ENCODE measurements at regions not wholly inside any gene's neighbourhood (a gene's known extent, or its start where the extent isn't known, plus 50 kb on each side); places are given as distances from the start of the nearest gene placed in this dataset.

DNA sequence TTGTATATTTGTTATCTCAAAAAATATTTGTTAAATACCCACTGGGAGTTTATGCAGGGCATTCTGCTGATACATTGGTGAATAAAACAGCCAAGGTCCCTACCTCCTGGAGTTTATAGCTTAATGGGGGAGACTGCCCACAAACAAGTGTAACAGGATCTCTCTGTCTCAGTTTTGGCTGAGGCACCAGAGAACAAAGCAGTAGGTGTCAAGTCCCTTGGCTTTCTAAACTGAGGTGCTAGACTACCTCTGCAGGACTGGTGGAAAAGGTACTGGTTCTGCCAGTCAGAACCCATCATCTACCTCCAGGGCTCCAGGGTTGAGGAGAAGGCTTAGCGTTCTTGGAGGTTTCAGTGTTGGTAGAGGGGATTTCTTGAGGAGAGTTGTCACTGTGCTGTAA lies 188.4 kb upstream of the ELL2 start:
- Mint-ChIP-seq H3K9me3 (no peaks in the 10 kb centered on the region), H3K27ac (no peak overlapping the region), H3K4me1 (peaks cover 23% of the 10 kb centered on the region), H3K27me3 (ENCODE audit: insufficient read depth) (no peaks in the 10 kb centered on the region), H3K4me3 (no peak overlapping the region), H3K36me3 (ENCODE audit: low read depth) (no peaks in the 10 kb centered on the region)
- H3K4me3 ChIP-seq (ENCODE audit: low read length) = peak overlapping the region; percentile 17
- TF ChIP-seq, protein P1, sequence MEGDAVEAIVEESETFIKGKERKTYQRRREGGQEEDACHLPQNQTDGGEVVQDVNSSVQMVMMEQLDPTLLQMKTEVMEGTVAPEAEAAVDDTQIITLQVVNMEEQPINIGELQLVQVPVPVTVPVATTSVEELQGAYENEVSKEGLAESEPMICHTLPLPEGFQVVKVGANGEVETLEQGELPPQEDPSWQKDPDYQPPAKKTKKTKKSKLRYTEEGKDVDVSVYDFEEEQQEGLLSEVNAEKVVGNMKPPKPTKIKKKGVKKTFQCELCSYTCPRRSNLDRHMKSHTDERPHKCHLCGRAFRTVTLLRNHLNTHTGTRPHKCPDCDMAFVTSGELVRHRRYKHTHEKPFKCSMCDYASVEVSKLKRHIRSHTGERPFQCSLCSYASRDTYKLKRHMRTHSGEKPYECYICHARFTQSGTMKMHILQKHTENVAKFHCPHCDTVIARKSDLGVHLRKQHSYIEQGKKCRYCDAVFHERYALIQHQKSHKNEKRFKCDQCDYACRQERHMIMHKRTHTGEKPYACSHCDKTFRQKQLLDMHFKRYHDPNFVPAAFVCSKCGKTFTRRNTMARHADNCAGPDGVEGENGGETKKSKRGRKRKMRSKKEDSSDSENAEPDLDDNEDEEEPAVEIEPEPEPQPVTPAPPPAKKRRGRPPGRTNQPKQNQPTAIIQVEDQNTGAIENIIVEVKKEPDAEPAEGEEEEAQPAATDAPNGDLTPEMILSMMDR (conservative IDR thresholded peaks at IDR 0.05) = no peak
- no peak overlapping the region for H3K27ac ChIP-seq (ENCODE audit: low read depth, low read length)
- peak overlapping the region; percentile 8 for H3K9ac ChIP-seq (ENCODE audit: extremely low read depth, low read length, poor library complexity, severe bottlenecking)
- no peaks in the 10 kb centered on the region for H3K9me3 ChIP-seq (ENCODE audit: control insufficient read depth, low read length)
- DNase-seq = peak; percentile 74
- 40% methylated on average over 1 of the region's 1 CpG; no CpG with 5 or more reads in 1 of the 2 experiments for WGBS, 2 experiments (ENCODE audit: insufficient coverage in 1 of 2, insufficient read length in 1 of 2)
- no peaks in the 10 kb centered on the region for H3K36me3 ChIP-seq (ENCODE audit: control insufficient read depth, insufficient read depth, low read length)
- peaks cover 22% of the 10 kb centered on the region for H3K4me1 ChIP-seq (ENCODE audit: control insufficient read depth, insufficient read depth, low read length)
- H3K27me3 ChIP-seq (ENCODE audit: control insufficient read depth, insufficient read depth, low read length, poor library complexity, severe bottlenecking) = no peaks in the 10 kb centered on the region

DNA sequence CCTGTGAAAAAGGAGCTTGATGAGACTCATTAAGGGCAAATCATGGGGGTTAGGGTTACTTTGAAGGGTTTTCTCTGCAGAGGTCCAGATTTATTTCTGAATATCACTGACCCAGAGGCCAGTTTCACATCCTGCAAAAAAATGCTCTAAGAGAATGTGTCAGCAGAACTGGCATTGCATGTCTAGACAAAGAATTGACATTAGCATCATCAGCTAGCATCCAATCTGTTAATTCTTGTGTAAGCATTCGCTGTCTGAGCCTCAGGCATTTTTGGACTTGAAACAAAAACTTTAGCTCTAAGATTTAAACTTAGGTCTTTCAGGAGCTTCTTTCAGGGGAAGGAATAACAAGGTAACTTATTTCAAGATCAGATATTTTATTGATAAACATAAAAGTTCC lies 187.9 kb upstream of the ELL2 start:
- H3K9me3 Mint-ChIP-seq = no peaks in the 10 kb centered on the region
- no peak overlapping the region for H3K4me3 Mint-ChIP-seq
- Histone ChIP-seq H3K36me3 (ENCODE audit: control insufficient read depth, insufficient read depth, low read length) (no peaks in the 10 kb centered on the region), H3K27me3 (ENCODE audit: control insufficient read depth, insufficient read depth, low read length, poor library complexity, severe bottlenecking) (no peaks in the 10 kb centered on the region), H3K27ac (ENCODE audit: low read depth, low read length) (no peak overlapping the region), H3K9ac (ENCODE audit: extremely low read depth, low read length, poor library complexity, severe bottlenecking) (no peak overlapping the region), H3K4me1 (ENCODE audit: control insufficient read depth, insufficient read depth, low read length) (peaks cover 22% of the 10 kb centered on the region), H3K9me3 (ENCODE audit: control insufficient read depth, low read length) (no peaks in the 10 kb centered on the region), H3K4me3 (ENCODE audit: low read length) (no peak overlapping the region)
- TF ChIP-seq, protein P1 (conservative IDR thresholded peaks at IDR 0.05) = no peak
- WGBS, 2 experiments (ENCODE audit: insufficient coverage in 1 of 2, insufficient read length in 1 of 2) = 93 to 100% methylated on average over 1 of the region's 1 CpG
- no peaks in the 10 kb centered on the region for H3K27me3 Mint-ChIP-seq (ENCODE audit: insufficient read depth)
- no peak for DNase-seq
- peaks cover 23% of the 10 kb centered on the region for H3K4me1 Mint-ChIP-seq
- no peaks in the 10 kb centered on the region for H3K36me3 Mint-ChIP-seq (ENCODE audit: low read depth)
- H3K27ac Mint-ChIP-seq = no peak overlapping the region

DNA sequence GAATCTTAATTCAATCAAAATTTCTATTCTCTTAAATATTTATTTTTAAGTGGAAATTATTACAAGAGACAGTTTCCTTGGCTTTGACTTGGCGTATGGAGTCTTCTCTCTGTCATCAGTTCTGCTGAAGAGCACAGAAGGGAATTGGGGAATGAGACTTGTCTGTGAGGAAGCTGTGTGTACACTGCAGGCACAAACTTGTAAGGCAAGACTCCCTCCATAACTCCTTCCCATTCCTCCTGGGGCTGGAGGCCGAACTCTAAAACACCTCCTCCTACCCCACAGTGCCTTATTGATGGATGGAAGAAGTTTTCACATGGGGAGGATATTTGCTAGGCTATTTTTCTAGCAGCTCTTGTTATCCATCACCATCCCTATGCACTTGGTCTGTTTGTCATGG lies 187.4 kb upstream of the ELL2 start:
- Histone ChIP-seq H3K4me3 (ENCODE audit: low read length) (no peak overlapping the region), H3K9ac (ENCODE audit: extremely low read depth, low read length, poor library complexity, severe bottlenecking) (no peak overlapping the region), H3K36me3 (ENCODE audit: control insufficient read depth, insufficient read depth, low read length) (no peaks in the 10 kb centered on the region), H3K27me3 (ENCODE audit: control insufficient read depth, insufficient read depth, low read length, poor library complexity, severe bottlenecking) (no peaks in the 10 kb centered on the region), H3K27ac (ENCODE audit: low read depth, low read length) (no peak overlapping the region), H3K9me3 (ENCODE audit: control insufficient read depth, low read length) (no peaks in the 10 kb centered on the region), H3K4me1 (ENCODE audit: control insufficient read depth, insufficient read depth, low read length) (peaks cover 22% of the 10 kb centered on the region)
- no peak for DNase-seq
- Mint-ChIP-seq H3K36me3 (ENCODE audit: low read depth) (no peaks in the 10 kb centered on the region), H3K4me3 (no peak overlapping the region), H3K4me1 (peaks cover 23% of the 10 kb centered on the region), H3K27ac (no peak overlapping the region), H3K9me3 (no peaks in the 10 kb centered on the region), H3K27me3 (ENCODE audit: insufficient read depth) (no peaks in the 10 kb centered on the region)
- TF ChIP-seq, protein P1 (conservative IDR thresholded peaks at IDR 0.05) = no peak
- 89% methylated on average over 1 of the region's 2 CpGs; no CpG with 5 or more reads in 1 of the 2 experiments for WGBS, 2 experiments (ENCODE audit: insufficient coverage in 1 of 2, insufficient read length in 1 of 2)
